C4-2B (cell line): ENCODE measurements at regions not wholly inside any gene's neighbourhood (a gene's known extent, or its start where the extent isn't known, plus 50 kb on each side); places are given as distances from the start of the nearest gene placed in this dataset.

ENCODE experiments used
- ZFX ChIP-seq: fragments of 450-650 bp; IDR thresholded peaks from 2 replicates; pipeline ENCODE4 v1.6.1; 2017
- TF ChIP-seq, protein P1 (sequence below): fragments of 450-650 bp; conservative IDR thresholded peaks from 2 replicates; pipeline ENCODE4 v1.5.1; 2017; ENCODE audit warnings: mild to moderate bottlenecking

DNA sequence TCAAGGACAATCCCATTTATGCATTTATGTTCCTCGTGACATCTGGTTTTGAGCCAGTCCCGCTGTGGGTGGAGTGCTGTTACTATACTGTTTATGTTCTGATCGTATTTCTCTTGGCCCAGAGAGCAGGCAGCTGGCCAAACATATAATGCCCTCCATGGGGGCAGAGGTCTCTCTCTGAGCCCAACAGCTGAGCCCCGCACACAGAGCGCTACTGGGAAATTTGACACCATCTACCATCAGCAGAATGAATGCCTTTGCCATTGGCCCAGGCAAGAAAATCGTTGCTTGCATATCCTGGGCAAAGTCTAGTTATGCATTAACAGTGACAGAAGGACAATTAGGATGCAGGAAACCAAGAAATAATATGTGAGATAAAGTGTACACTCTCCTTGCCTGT lies 126.8 kb upstream of the CACNA1A start:
- TF ChIP-seq, protein P1, sequence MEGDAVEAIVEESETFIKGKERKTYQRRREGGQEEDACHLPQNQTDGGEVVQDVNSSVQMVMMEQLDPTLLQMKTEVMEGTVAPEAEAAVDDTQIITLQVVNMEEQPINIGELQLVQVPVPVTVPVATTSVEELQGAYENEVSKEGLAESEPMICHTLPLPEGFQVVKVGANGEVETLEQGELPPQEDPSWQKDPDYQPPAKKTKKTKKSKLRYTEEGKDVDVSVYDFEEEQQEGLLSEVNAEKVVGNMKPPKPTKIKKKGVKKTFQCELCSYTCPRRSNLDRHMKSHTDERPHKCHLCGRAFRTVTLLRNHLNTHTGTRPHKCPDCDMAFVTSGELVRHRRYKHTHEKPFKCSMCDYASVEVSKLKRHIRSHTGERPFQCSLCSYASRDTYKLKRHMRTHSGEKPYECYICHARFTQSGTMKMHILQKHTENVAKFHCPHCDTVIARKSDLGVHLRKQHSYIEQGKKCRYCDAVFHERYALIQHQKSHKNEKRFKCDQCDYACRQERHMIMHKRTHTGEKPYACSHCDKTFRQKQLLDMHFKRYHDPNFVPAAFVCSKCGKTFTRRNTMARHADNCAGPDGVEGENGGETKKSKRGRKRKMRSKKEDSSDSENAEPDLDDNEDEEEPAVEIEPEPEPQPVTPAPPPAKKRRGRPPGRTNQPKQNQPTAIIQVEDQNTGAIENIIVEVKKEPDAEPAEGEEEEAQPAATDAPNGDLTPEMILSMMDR = no peak
- no peak for TF ChIP-seq ZFX
